ENCODE measurements at regions not wholly inside any gene's neighbourhood (a gene's known extent, or its start where the extent isn't known, plus 50 kb on each side); places are given as distances from the start of the nearest gene placed in this dataset.

DNA sequence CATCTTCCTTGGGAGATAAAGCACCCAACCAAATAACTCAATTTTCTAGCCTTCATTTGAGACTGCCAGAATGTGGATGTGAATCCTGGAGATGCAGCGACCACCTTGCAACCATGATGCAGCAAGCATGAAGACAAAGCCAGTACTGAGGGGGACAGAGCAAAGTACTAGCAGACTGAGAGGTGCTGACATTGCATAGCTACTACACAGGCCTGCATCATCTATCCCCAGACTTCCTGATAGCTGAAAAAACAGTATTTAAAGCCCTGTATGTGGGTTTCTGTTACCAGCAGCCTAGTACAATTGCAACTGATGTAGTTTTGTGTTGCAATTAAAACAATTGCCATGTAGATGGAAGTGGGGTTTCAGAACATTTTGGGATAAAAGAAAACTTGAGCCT, 146.3 kb upstream of the VEPH1 start:
- Histone ChIP-seq H3K79me1 (ENCODE audit: low read depth, low read length) (no peaks in the 10 kb centered on the region), H3K27me3 (replicated peaks in 1 of 4; ENCODE audit: control insufficient read depth in 3 of 4, extremely low read depth in 1 of 4, insufficient read depth in 3 of 4, low read length in 3 of 4) (no peaks in the 10 kb centered on the region), H4K20me1 (replicated peaks in 1 of 2; ENCODE audit: control insufficient read depth in 1 of 2, insufficient read depth in 2 of 2, low read length in 2 of 2) (no peaks in the 10 kb centered on the region), H3K9me3 (ENCODE audit: insufficient read depth in 2 of 2, low read depth in 1 of 2, low read length in 1 of 2) (no peaks in the 10 kb centered on the region), H3K36me3 (ENCODE audit: control insufficient read depth in 2 of 4, insufficient read depth in 4 of 4, low read length in 3 of 4) (no peaks in the 10 kb centered on the region), H3K4me2 (ENCODE audit: insufficient read depth in 1 of 2, low read depth in 2 of 2, low read length in 2 of 2) (no peak overlapping the region), H2BK15ac (ENCODE audit: low read length) (no peak overlapping the region), H4K5ac (ENCODE audit: insufficient read length, low read depth, low read length) (no peak overlapping the region), H2AK5ac (ENCODE audit: low read depth, low read length) (no peak overlapping the region), H3K23ac (ENCODE audit: insufficient read length) (no peak overlapping the region), H3K14ac (ENCODE audit: insufficient read length) (no peak overlapping the region), H3K9ac (replicated peaks in 1 of 4; ENCODE audit: extremely low read depth in 1 of 4, low read depth in 3 of 4, low read length in 3 of 4) (no peak overlapping the region), H3K56ac (replicated peaks; ENCODE audit: insufficient read length, low read depth, low read length) (no peak overlapping the region), H3K27ac (ENCODE audit: low read depth, low read length) (no peak overlapping the region), H3K4me3 (ENCODE audit: extremely low read depth in 1 of 4, insufficient read depth in 2 of 4, low read depth in 3 of 4, low read length in 4 of 4) (no peak overlapping the region), H3K4me1 (replicated peaks in 1 of 4; ENCODE audit: control insufficient read depth in 3 of 4, insufficient read depth in 4 of 4, low read length in 3 of 4) (no peaks in the 10 kb centered on the region), H4K91ac (replicated peaks; ENCODE audit: insufficient read length, low read length) (no peak overlapping the region), H2BK5ac (ENCODE audit: low read depth, low read length) (no peak overlapping the region), H2BK120ac (replicated peaks; ENCODE audit: low read depth, low read length) (no peak overlapping the region), H3K18ac (ENCODE audit: extremely low read depth, low read length) (no peak overlapping the region), H3K79me2 (ENCODE audit: control insufficient read depth in 1 of 2, insufficient read depth in 2 of 2, low read length in 2 of 2) (no peaks in the 10 kb centered on the region), H2BK20ac (ENCODE audit: low read length) (no peak overlapping the region), H3K4ac (replicated peaks; ENCODE audit: insufficient read length, low read depth, low read length) (no peak overlapping the region), H2AFZ (ENCODE audit: low read length) (no peak overlapping the region), H3K23me2 (ENCODE audit: low read depth, low read length) (no peaks in the 10 kb centered on the region), H4K8ac (ENCODE audit: extremely low read depth, insufficient read depth, low read length) (no peak overlapping the region), H2BK12ac (ENCODE audit: low read depth, low read length) (no peak overlapping the region)
- ChIA-PET POLR2A (ENCODE audit: partially characterized antibody) (no interaction called here), CTCF (ENCODE audit: partially characterized antibody) (no interaction called here)
- DNase-seq (ENCODE audit: low read depth in 1 of 2, low spot score in 2 of 2) (no peak), FAIRE-seq (no peak)
- WGBS, 2 experiments (ENCODE audit: extremely low coverage in 1 of 2, insufficient coverage in 1 of 2, insufficient read length in 1 of 2, insufficient replicate concordance in 2 of 2, low coverage in 1 of 2, low lambda C conversion rate in 2 of 2, missing lambda C conversion rate in 1 of 2): 100% methylated on average over 1 of the region's 1 CpG; no CpG with 5 or more reads in 1 of the 2 experiments
- TF ChIP-seq CREB1 (IDR thresholded peaks at IDR 0.05): no peak
- TF ChIP-seq PHF8 (conservative IDR thresholded peaks at IDR 0.05; ENCODE audit: low read depth, low read length): no peak
- no peak for TF ChIP-seq YY1 (IDR thresholded peaks at IDR 0.05; ENCODE audit: low read depth, low read length)
- TF ChIP-seq JUND (IDR thresholded peaks at IDR 0.05; ENCODE audit: low read length): no peak
- TF ChIP-seq ASH2L (IDR thresholded peaks at IDR 0.05; ENCODE audit: low read length): no peak
- TF ChIP-seq KDM1A (IDR thresholded peaks at IDR 0.05; ENCODE audit: borderline replicate concordance, low read length): no peak
- TF ChIP-seq RNF2 (IDR thresholded peaks at IDR 0.05; ENCODE audit: borderline replicate concordance, low read depth, low read length, missing control alignments, poor library complexity, severe bottlenecking): no peak
- no peak for TF ChIP-seq MAFK (IDR thresholded peaks at IDR 0.05; ENCODE audit: low read depth, low read length)
- TF ChIP-seq EGR1 (IDR thresholded peaks at IDR 0.05; ENCODE audit: borderline replicate concordance, low read depth, low read length): no peak
- TF ChIP-seq POU5F1 (IDR thresholded peaks at IDR 0.05; ENCODE audit: low read depth, low read length): no peak
- TF ChIP-seq CHD1 (IDR thresholded peaks at IDR 0.05; ENCODE audit: low read depth, low read length): no peak
- TF ChIP-seq, protein P1, sequence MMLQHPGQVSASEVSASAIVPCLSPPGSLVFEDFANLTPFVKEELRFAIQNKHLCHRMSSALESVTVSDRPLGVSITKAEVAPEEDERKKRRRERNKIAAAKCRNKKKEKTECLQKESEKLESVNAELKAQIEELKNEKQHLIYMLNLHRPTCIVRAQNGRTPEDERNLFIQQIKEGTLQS (IDR thresholded peaks at IDR 0.05; ENCODE audit: insufficient read depth, low read depth, low read length): no peak
- TF ChIP-seq EP300 (IDR thresholded peaks at IDR 0.05; ENCODE audit: borderline replicate concordance in 1 of 2, low read depth in 2 of 2, low read length in 2 of 2): no peak
- no peak for TF ChIP-seq GTF2F1 (IDR thresholded peaks at IDR 0.05; ENCODE audit: borderline replicate concordance, low read depth, low read length)
- TF ChIP-seq KDM5A (IDR thresholded peaks at IDR 0.05; ENCODE audit: low read length): no peak
